ENCODE measurements at regions not wholly inside any gene's neighbourhood (a gene's known extent, or its start where the extent isn't known, plus 50 kb on each side); places are given as distances from the start of the nearest gene placed in this dataset.
"Not testable (repeated sequence)": the region's sequence is repeated elsewhere in the genome, so short reads cannot be mapped to it uniquely, and the experiment has no call there.

DNA sequence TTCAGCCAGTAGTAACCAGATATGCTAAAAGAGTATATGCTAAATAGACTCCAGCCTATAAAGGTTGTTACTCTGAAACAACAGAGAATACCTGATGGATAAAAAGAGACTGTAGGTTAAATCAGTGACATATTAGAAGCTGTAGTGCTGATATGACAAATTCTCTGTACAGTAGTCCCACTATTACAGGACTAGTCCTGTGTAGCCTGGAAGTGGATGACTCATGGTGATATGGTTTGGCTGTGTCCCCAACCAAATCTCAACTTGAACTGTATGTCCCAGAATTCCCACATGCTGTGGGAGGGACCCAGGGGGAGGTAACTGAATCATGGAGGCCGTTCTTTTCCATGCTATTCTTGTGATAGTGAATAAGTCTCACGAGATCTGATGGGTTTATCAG is 276.2 kb upstream of the POU5F2 start:
- POLR2A ChIA-PET = no interaction called here
- no peak for DNase-seq
- no peak overlapping the region for H3K4me3 Mint-ChIP-seq
- H3K27me3 Mint-ChIP-seq = no peaks in the 10 kb centered on the region
- CTCF ChIA-PET = no interaction called here
- H3K4me1 Mint-ChIP-seq = no peaks in the 10 kb centered on the region
- H3K36me3 Mint-ChIP-seq (ENCODE audit: low read depth) = peaks cover 64% of the 10 kb centered on the region
- H3K27ac Mint-ChIP-seq = no peak overlapping the region
- H3K9me3 Mint-ChIP-seq = peaks cover 44% of the 10 kb centered on the region

DNA sequence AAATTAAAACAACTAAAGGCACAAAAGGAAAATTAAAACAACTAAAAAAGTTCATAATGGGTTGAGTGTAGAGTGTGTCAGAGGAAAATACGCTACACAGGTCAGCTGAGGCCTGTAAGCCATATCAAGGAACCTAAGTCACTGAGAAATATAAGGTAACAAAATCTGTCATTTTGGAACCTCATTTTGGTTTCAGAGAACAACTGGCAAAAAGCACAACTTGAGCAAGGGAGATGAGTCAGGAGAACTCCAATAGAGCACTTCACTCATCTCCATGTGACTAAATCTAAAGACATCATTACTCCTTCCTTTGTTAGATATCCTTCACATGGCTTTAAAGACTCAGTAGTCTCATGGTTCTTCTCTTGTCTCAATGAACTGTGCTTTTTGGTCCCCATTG is 269.4 kb upstream of the POU5F2 start:
- Mint-ChIP-seq H3K27me3 (no peaks in the 10 kb centered on the region), H3K4me3 (no peak overlapping the region), H3K27ac (no peak overlapping the region), H3K36me3 (ENCODE audit: low read depth) (peaks cover 32% of the 10 kb centered on the region), H3K4me1 (no peaks in the 10 kb centered on the region), H3K9me3 (peaks cover 21% of the 10 kb centered on the region)
- no peak for DNase-seq
- POLR2A ChIA-PET = no interaction called here
- CTCF ChIA-PET = no interaction called here

DNA sequence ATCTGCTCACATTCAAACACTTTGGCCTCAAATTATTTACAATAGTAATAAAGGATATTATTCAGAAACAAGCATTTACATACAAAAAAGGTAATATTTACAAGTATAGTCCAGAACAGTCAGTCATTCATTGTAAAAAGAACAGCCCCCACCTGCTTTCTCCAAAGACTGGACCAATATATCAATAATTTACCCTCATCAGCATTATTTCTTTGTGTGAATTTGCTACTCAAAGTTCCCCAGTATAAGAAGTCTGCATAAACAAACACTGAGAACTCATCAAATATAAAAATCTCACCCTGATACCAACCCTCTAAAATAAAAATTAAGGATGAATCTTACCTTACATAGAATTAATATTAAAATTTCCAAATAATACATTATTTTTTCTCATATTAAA is 267.8 kb upstream of the POU5F2 start:
- no peak for DNase-seq
- Mint-ChIP-seq H3K4me1 (no peaks in the 10 kb centered on the region), H3K9me3 (peaks cover 11% of the 10 kb centered on the region), H3K4me3 (no peak overlapping the region), H3K27ac (no peak overlapping the region), H3K27me3 (no peaks in the 10 kb centered on the region), H3K36me3 (ENCODE audit: low read depth) (peaks cover 22% of the 10 kb centered on the region)
- ChIA-PET POLR2A (no interaction called here), CTCF (no interaction called here)

DNA sequence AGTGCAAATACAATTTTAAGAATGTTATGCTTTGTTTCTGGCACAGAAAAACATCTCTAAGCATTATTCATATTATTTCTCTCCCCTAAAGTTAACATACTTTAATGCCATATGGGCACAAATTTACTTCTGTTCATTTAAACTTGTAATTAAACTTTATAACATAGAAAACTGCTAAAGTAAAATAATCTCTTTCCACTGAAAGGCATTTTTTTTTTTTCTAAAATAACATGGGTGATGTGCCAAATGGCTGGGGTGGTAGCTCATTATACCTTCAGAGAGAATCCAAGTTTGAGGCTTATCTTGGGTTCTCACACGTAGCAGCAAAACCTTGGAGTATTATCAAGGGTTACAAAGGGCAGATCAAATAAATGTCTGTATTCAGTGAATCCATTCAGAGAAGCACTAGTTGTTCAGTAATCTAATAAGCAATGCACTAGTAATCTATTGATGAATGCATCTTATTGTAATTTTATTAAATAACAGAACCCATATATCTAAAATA is 257.6 kb upstream of the POU5F2 start:
- POLR2A ChIA-PET = no interaction called here
- no peaks in the 10 kb centered on the region for H3K27me3 Mint-ChIP-seq
- peaks cover 15% of the 10 kb centered on the region for H3K36me3 Mint-ChIP-seq (ENCODE audit: low read depth)
- peaks cover 2% of the 10 kb centered on the region for H3K4me1 Mint-ChIP-seq
- CTCF ChIA-PET = no interaction called here
- H3K9me3 Mint-ChIP-seq = peaks cover 14% of the 10 kb centered on the region
- DNase-seq = no peak
- no peak overlapping the region for H3K27ac Mint-ChIP-seq
- H3K4me3 Mint-ChIP-seq = no peak overlapping the region

DNA sequence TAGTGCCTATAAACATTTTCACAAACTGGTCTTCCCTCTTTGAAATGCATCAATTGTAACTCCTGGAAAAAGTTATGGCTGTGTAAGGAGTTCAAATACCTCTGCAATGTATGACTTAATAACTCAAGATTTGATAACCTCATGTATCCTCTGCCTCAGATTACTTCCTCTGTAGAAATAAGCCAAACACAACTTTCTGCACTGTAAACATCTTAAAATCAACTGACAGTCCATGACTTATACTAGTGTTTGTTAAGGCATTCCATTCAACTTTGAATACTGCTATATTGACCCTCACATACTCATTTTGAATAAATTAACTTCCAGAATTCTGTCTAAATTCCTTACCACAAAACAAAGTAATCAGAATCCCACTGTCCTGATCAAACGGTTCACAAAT is 256.2 kb upstream of the POU5F2 start:
- no peaks in the 10 kb centered on the region for H3K27me3 Mint-ChIP-seq
- H3K27ac Mint-ChIP-seq = no peak overlapping the region
- peaks cover 18% of the 10 kb centered on the region for H3K36me3 Mint-ChIP-seq (ENCODE audit: low read depth)
- DNase-seq = no peak
- H3K4me3 Mint-ChIP-seq = no peak overlapping the region
- POLR2A ChIA-PET = no interaction called here
- CTCF ChIA-PET = no interaction called here
- peaks cover 12% of the 10 kb centered on the region for H3K9me3 Mint-ChIP-seq
- H3K4me1 Mint-ChIP-seq = peaks cover 2% of the 10 kb centered on the region

DNA sequence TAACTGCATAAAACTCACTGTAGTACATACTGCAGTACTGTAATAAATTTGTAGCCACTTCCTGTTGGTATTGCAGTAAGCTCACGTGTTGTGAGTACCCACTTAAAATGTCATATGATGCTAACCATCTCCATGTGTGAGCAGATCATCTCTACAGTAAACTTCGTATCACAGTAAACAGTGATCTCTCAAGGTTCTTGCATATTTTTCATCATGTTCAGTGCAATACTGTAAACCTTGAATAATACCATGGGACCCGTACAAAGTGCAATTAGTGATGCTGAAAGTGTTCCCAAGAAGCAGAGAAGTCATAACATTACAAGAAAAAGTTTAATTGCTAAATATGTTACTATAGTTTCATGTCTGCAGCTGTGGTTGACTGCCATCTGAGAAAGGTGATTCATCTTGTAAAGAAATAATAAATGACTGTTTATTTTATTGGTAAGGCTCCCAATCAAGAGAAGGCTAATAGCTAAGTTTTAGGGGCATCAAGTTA is 253.8 kb upstream of the POU5F2 start:
- no peak for DNase-seq
- H3K27ac Mint-ChIP-seq = no peak overlapping the region
- no peak overlapping the region for H3K4me3 Mint-ChIP-seq
- no peaks in the 10 kb centered on the region for H3K27me3 Mint-ChIP-seq
- ChIA-PET POLR2A (no interaction called here), CTCF (interaction anchor here (0.5 kb wide), 1 partner anchor 9 kb away, joined by 5 read pairs; no protein-coding TSS in a partner anchor)
- no peaks in the 10 kb centered on the region for H3K9me3 Mint-ChIP-seq
- peaks cover 2% of the 10 kb centered on the region for H3K4me1 Mint-ChIP-seq
- peaks cover 4% of the 10 kb centered on the region for H3K36me3 Mint-ChIP-seq (ENCODE audit: low read depth)

DNA sequence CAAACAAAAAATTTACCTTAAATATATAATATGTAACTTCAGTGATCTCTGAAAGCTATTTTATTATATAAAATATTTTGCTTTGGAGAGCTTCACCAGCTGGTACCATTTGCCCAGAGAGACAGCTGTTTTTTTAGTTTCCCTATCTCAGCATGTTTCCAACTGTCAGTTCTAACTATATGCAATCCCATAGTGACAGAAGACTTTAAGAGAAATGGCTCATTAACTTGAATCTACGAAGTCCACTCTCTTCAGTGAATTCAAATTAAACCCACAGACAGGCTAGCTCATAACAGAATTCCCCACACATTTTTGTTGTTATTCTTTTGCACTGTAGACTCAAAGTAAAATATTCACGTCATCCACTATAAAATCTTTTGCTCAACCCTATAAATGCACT is 251.8 kb upstream of the POU5F2 start:
- no peak overlapping the region for H3K27ac Mint-ChIP-seq
- H3K4me1 Mint-ChIP-seq = peaks cover 2% of the 10 kb centered on the region
- DNase-seq = no peak
- ChIA-PET POLR2A (no interaction called here), CTCF (no interaction called here)
- no peak overlapping the region for H3K4me3 Mint-ChIP-seq
- H3K27me3 Mint-ChIP-seq = no peaks in the 10 kb centered on the region
- peaks cover 4% of the 10 kb centered on the region for H3K36me3 Mint-ChIP-seq (ENCODE audit: low read depth)
- no peaks in the 10 kb centered on the region for H3K9me3 Mint-ChIP-seq

DNA sequence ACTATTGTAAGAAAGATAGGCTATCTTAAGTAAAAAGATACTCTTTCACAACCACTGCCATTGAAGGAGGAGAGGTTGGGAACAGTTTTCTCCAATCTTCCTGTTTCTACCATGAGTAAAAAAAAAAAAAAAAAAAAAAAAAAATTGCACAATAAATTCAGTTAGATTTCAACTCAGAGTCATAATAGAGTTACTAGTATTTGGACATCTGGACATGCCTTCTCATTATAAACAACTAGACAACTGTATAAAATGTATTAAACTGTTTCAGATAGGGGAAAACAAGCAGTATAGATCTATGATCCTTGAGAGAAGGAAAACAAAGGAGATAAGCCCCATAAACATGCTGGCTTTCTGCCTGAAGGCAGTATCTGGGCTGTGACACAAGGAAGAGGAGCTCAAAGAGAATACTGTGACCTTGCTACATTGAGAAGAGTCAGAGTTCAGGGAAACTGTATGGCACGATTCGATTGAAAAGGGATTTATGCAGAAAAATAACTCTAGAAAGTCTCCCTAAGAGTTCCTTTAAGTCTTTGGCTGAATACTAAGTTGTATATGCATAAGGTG is 249.2 kb upstream of the POU5F2 start:
- ChIA-PET CTCF (no interaction called here), POLR2A (no interaction called here)
- H3K27me3 Mint-ChIP-seq = no peaks in the 10 kb centered on the region
- H3K36me3 Mint-ChIP-seq (ENCODE audit: low read depth) = peaks cover 6% of the 10 kb centered on the region
- H3K27ac Mint-ChIP-seq = no peak overlapping the region
- H3K4me1 Mint-ChIP-seq = peaks cover 2% of the 10 kb centered on the region
- no peak overlapping the region for H3K4me3 Mint-ChIP-seq
- H3K9me3 Mint-ChIP-seq = peaks cover 3% of the 10 kb centered on the region
- DNase-seq = no peak

DNA sequence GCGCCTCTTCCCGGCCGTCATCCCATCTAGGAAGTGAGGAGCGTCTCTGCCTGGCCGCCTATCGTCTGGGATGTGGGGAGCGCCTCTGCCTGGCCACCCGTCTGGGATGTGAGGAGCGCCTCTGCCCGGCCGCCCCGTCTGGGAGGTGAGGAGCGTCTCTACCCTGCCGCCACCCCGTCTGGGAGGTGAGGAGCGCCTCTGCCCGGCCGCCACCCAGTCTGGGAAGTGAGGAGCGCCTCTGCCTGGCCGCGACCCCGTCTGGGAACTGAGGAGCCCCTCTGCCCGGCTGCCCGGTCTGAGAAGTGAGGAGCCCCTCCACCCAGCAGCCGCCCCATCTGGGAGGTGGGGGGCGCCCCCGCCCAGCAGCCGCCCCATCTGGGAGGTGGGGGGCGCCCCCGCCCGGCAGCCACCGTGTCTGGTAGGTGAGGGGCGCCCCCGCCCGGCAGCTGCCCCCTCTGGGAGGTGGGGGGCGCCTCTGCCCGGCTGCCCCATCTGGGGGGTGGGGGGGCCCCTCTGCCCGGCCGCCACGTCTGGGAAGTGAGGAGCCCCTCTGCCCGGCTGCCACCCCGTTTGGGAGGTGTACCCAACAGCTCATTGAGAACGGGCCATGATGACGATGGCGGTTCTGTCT is 244.7 kb upstream of the POU5F2 start:
- CTCF ChIA-PET = interaction anchor here (0.7 kb wide), 1 partner anchor 9 kb away, joined by 5 read pairs; no protein-coding TSS in a partner anchor
- H3K4me1 Mint-ChIP-seq; H3K4me3 Mint-ChIP-seq; DNase-seq; H3K9me3 Mint-ChIP-seq; H3K36me3 Mint-ChIP-seq (ENCODE audit: low read depth); POLR2A ChIA-PET; H3K27me3 Mint-ChIP-seq; H3K27ac Mint-ChIP-seq: not testable (repeated sequence)

DNA sequence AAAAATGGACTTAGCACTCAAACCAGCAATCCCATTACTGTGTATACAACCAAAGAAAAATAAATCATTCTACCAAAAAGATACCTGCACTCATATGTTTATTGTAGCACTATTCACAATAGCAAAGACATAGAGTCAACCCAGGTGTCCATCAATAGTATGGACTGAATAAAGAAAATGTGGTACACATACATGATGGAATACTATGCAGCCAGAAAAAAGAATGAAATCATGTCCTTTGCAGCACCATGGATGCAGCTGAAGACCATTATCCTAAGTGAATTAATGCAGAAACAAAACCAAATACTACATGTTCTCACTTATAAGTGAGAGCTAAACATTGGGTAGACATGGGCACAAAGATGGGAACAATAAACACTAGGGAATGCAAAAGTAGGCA is 236.8 kb upstream of the POU5F2 start:
- Mint-ChIP-seq H3K27ac (no peak overlapping the region), H3K4me1 (no peaks in the 10 kb centered on the region), H3K27me3 (no peaks in the 10 kb centered on the region), H3K4me3 (no peak overlapping the region), H3K36me3 (ENCODE audit: low read depth) (peaks cover 27% of the 10 kb centered on the region), H3K9me3 (peaks cover 38% of the 10 kb centered on the region)
- ChIA-PET CTCF (interaction anchor here (0.6 kb wide), 1 partner anchor 131 kb away, joined by 3 read pairs; no protein-coding TSS in a partner anchor), POLR2A (no interaction called here)
- no peak for DNase-seq

DNA sequence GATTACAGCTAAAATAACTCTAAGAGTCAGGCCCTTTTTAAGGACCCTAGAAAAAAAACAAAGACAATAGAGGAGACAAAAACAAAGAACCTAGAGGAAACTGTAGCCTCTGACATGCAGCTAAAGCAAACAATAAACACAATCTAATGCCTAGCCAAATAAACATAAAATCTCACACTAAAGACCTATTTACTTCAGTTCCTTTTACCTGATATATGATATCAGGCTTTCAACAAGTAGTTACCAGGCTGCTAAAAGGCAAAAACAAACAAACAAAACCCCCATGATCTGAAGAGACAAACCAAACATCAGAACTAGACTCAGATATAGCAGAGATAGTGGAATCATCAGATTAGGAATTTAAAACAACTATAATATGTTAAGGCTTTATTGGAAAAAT is 226.5 kb upstream of the POU5F2 start:
- H3K27me3 Mint-ChIP-seq = no peaks in the 10 kb centered on the region
- no peak for DNase-seq
- H3K36me3 Mint-ChIP-seq (ENCODE audit: low read depth) = peaks cover 4% of the 10 kb centered on the region
- ChIA-PET POLR2A (no interaction called here), CTCF (no interaction called here)
- no peak overlapping the region for H3K27ac Mint-ChIP-seq
- H3K9me3 Mint-ChIP-seq = peaks cover 5% of the 10 kb centered on the region
- H3K4me3 Mint-ChIP-seq = no peak overlapping the region
- H3K4me1 Mint-ChIP-seq = no peaks in the 10 kb centered on the region

DNA sequence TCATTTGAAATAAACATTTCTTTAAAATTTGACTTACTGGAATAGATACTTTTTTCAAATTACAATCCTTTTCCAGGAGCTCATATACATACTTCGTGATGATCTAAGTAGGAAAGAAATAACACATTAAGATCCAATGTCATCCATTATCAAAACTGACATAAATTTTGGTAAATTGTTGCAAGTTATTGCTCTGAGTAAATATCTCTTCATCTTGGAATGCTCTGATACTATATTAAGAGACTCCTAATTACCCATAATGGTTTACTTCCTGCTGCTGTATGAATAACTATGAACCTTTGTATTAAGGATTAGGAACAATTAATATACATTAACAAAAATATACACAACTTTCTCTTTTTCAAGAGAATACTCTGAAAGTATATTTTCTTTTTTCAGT is 223.0 kb upstream of the POU5F2 start:
- no peak overlapping the region for H3K4me3 Mint-ChIP-seq
- peaks cover 4% of the 10 kb centered on the region for H3K36me3 Mint-ChIP-seq (ENCODE audit: low read depth)
- no peak overlapping the region for H3K27ac Mint-ChIP-seq
- no peaks in the 10 kb centered on the region for H3K4me1 Mint-ChIP-seq
- DNase-seq = no peak
- no peaks in the 10 kb centered on the region for H3K27me3 Mint-ChIP-seq
- POLR2A ChIA-PET = no interaction called here
- H3K9me3 Mint-ChIP-seq = no peaks in the 10 kb centered on the region
- CTCF ChIA-PET = no interaction called here

DNA sequence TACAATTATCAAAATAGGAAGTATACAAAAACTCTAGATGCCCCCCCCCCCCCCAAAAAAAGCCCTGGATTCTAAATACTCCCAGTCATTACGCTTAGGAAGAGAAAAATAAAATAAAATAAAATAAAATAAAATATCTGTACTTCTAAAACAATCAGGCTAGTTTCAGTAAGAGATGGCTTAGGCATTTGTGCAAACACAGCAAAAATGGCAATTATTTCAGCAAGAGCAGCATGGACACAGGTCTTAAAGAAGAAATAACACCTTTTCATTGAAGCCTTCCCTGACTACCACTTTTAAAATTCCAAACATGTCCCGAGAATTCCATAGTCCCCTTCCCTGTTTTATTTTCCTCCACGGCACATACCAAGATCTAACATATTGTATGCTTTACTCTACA is 218.6 kb upstream of the POU5F2 start:
- Mint-ChIP-seq H3K4me1 (no peaks in the 10 kb centered on the region), H3K9me3 (no peaks in the 10 kb centered on the region), H3K36me3 (ENCODE audit: low read depth) (peaks cover 2% of the 10 kb centered on the region), H3K27ac (no peak overlapping the region), H3K4me3 (no peak overlapping the region), H3K27me3 (no peaks in the 10 kb centered on the region)
- CTCF ChIA-PET = no interaction called here
- DNase-seq = no peak
- POLR2A ChIA-PET = no interaction called here

DNA sequence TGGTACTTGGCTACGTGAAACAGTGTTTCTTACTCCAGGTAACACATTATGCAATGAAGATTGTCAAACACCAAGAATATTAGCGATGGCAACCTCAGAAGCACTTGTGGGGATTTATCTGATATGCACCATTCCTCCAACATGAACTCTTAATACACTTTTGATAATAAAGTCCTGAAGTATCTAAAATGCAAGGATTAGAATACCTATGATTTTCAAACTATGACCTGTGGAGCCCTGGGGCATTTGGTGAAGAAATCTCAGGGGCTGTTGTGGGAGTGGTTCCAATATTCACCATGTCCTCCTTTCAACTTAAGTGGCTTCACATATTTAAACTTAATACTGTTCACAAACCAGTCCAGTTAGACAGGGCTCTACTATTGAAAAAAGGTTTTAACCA is 214.6 kb upstream of the POU5F2 start:
- H3K27me3 Mint-ChIP-seq = no peaks in the 10 kb centered on the region

More for the DNA sequence above, 214.6 kb upstream of the POU5F2 start:
- DNase-seq = no peak
- no peak overlapping the region for H3K27ac Mint-ChIP-seq
- H3K4me1 Mint-ChIP-seq = no peaks in the 10 kb centered on the region
- H3K4me3 Mint-ChIP-seq = no peak overlapping the region
- POLR2A ChIA-PET = no interaction called here
- CTCF ChIA-PET = no interaction called here
- H3K36me3 Mint-ChIP-seq (ENCODE audit: low read depth) = peaks cover 6% of the 10 kb centered on the region
- H3K9me3 Mint-ChIP-seq = no peaks in the 10 kb centered on the region

All from activated CD4-positive, alpha-beta T cell treated with anti-CD3 and anti-CD28 coated beads, Interleukin-2, amount 10 ng/mL, durations not matched to agents 7 days and 5 days (primary cell).